GM12891 (cell line): ENCODE measurements at regions not wholly inside any gene's neighbourhood (a gene's known extent, or its start where the extent isn't known, plus 50 kb on each side); places are given as distances from the start of the nearest gene placed in this dataset.

ENCODE experiments used
- POLR2A ChIP-seq: IDR thresholded peaks from 2 replicates; pipeline ENCODE4 v1.6.1; 2011; ENCODE audit warnings: low read depth, low read length, control low read depth
- POLR2AphosphoS5 ChIP-seq: IDR thresholded peaks from 2 replicates; pipeline ENCODE4 v1.6.1; 2011; ENCODE audit warnings: low read depth, low read length, control low read depth
- TAF1 ChIP-seq: IDR thresholded peaks from 2 replicates; pipeline ENCODE4 v1.6.1; 2011; ENCODE audit warnings: low read depth, low read length, control low read depth

GRCh38 chr15:53835309-53835708, 75.8 kb upstream of the WDR72 start:
- no peak for TF ChIP-seq TAF1
- no peak for TF ChIP-seq POLR2A
- TF ChIP-seq POLR2AphosphoS5: no peak
